K562 (cell line): ENCODE measurements at regions not wholly inside any gene's neighbourhood (a gene's known extent, or its start where the extent isn't known, plus 50 kb on each side); places are given as distances from the start of the nearest gene placed in this dataset.

Source experiments
- ATAC-seq: fragments of 200-7000 bp; cut with Tn5 transposase; 3 replicates; pipeline ENCODE4 v1.9.1; 2020; ENCODE audit warnings: moderate library complexity
- BruUV-seq: library from RNA; stranded (reverse); fragments of 400-500 nt; replicated peaks from 2 replicates; lab custom pipeline; 2021; lab: Mats Ljungman, UMichigan
- CTCF ChIA-PET: fragments of 300-600 bp; formaldehyde crosslinking; extraction: SDS; loops from one replicate; lab custom pipeline; 2021; ENCODE audit warnings: low intra/inter-chr PET ratio; lab: Yijun Ruan, JAX
- POLR2A ChIA-PET: fragments of 300-600, 350-650 bp; sonication (Branson Sonifier 250); formaldehyde crosslinking; extraction: SDS; loops from one replicate; lab custom pipeline; 2021; ENCODE audit warnings: antibody characterized with exemption, inconsistent platforms; lab: Yijun Ruan, JAX
- DNase-seq, 4 experiments: peaks; one replicate each; pipeline versions ENCODE4 v3.0.0 to v3.0.0-alpha.2; 2011 to 2018; ENCODE audit warnings: low spot score in 3 of 4, mixed read lengths in 3 of 4; ENCODE audit errors: extremely low read depth in 1 of 4
- FAIRE-seq: peaks from 2 replicates; lab custom pipeline; 2011; peaks lifted over from hg19 to GRCh38; lab: Jason Lieb, UNC
- H2AFZ ChIP-seq: 2 replicates; pipeline ENCODE4 v1.6.0; 2011; ENCODE audit warnings: low read depth, low read length, control low read depth, inconsistent platforms
- H3K27ac ChIP-seq: fragments of 200-600 bp; 3 replicates; pipeline ENCODE4 v1.8.0; 2011; ENCODE audit warnings: low read depth, mild to moderate bottlenecking, control low read depth, inconsistent platforms, low read length, moderate library complexity, mixed read lengths; ENCODE audit errors: extremely low read depth
- H3K27me3 ChIP-seq, 2 experiments: fragments of 300-600 bp in 1 of 2; 2 replicates in 1 of 2; 3 replicates in 1 of 2; pipeline versions ENCODE4 v1.6.0 to v1.8.0; 2011; ENCODE audit warnings: inconsistent platforms in 2 of 2, low read length in 2 of 2, mild to moderate bottlenecking in 1 of 2, mixed read lengths in 1 of 2, moderate library complexity in 1 of 2; ENCODE audit not compliant: control insufficient read depth in 2 of 2, insufficient read depth in 2 of 2
- H3K36me3 ChIP-seq: fragments of 300-600 bp; 3 replicates; pipeline ENCODE4 v1.8.0; 2011; ENCODE audit warnings: mild to moderate bottlenecking, low read length, inconsistent platforms; ENCODE audit not compliant: control insufficient read depth, insufficient read depth
- H3K4me1 ChIP-seq, 2 experiments: fragments of 200-600 bp in 1 of 2; replicated peaks in 1 of 2; 2 replicates in 1 of 2; 3 replicates in 1 of 2; pipeline versions ENCODE4 v1.5.1 to v1.8.0; 2011; ENCODE audit warnings: inconsistent platforms in 2 of 2, low read length in 2 of 2, mild to moderate bottlenecking in 1 of 2, mixed read lengths in 1 of 2, moderate library complexity in 1 of 2; ENCODE audit not compliant: control insufficient read depth in 2 of 2, insufficient read depth in 2 of 2
- H3K4me2 ChIP-seq: 2 replicates; pipeline ENCODE4 v1.6.1; 2011; ENCODE audit warnings: low read length, control low read depth, inconsistent platforms, mixed read lengths; ENCODE audit not compliant: insufficient read depth
- H3K4me3 ChIP-seq: fragments of 200-600 bp; sonication (generic), shearing (Covaris generic); 2 replicates; pipeline ENCODE4 v1.5.1; 2016; ENCODE audit warnings: control low read depth, inconsistent platforms
- H3K79me2 ChIP-seq: fragments of 200-600 bp; 3 replicates; pipeline ENCODE4 v1.8.0; 2011; ENCODE audit warnings: low read length, inconsistent platforms; ENCODE audit not compliant: control insufficient read depth, insufficient read depth
- H3K9ac ChIP-seq, 2 experiments: 2 replicates each; pipeline versions ENCODE4 v1.6.0 to v1.6.1; 2011; ENCODE audit warnings: low read depth in 2 of 2, low read length in 2 of 2, control low read depth in 1 of 2, inconsistent platforms in 1 of 2, mild to moderate bottlenecking in 1 of 2, mixed read lengths in 1 of 2; ENCODE audit not compliant: insufficient read depth in 1 of 2
- H3K9me1 ChIP-seq: one replicate; pipeline ENCODE4 v1.6.0; 2011; ENCODE audit warnings: inconsistent platforms, mild to moderate bottlenecking, low read length, moderate library complexity; ENCODE audit not compliant: control insufficient read depth, insufficient read depth
- H3K9me3 ChIP-seq: replicated peaks from 2 replicates; pipeline ENCODE4 v1.5.1; 2011; ENCODE audit warnings: low read depth, low read length, inconsistent platforms; ENCODE audit not compliant: control insufficient read depth, insufficient read depth
- H4K20me1 ChIP-seq: replicated peaks from 2 replicates; pipeline ENCODE4 v1.6.1; 2011; ENCODE audit warnings: low read length, inconsistent platforms, mixed read lengths; ENCODE audit not compliant: control insufficient read depth, insufficient read depth
- DPF2 ChIP-seq: fragments of 450-650 bp; IDR thresholded peaks from 2 replicates; pipeline ENCODE4 v1.6.1; 2016
- HDAC6 ChIP-seq: IDR thresholded peaks from 2 replicates; pipeline ENCODE4 v1.6.1; 2012; ENCODE audit warnings: low read depth, mild to moderate bottlenecking, control low read depth, inconsistent platforms, low read length, moderate library complexity
- PHB ChIP-seq: fragments of 250-450 bp; sonication (Bioruptor Pico); IDR thresholded peaks from 2 replicates; pipeline ENCODE4 v1.5.0; 2021
- SIX5 ChIP-seq, 2 experiments: IDR thresholded peaks; 2 replicates each; pipeline ENCODE4 v1.6.1; 2011; ENCODE audit warnings: low read length in 2 of 2, borderline replicate concordance in 1 of 2, low read depth in 1 of 2, mild to moderate bottlenecking in 1 of 2, moderate library complexity in 1 of 2; ENCODE audit not compliant: insufficient read depth in 1 of 2
- SMC3 ChIP-seq: conservative IDR thresholded peaks from 2 replicates; pipeline ENCODE4 v1.6.1; 2011; ENCODE audit warnings: low read depth, low read length, improper control_type of control experiment; ENCODE audit not compliant: insufficient read depth
- SREBF1 ChIP-seq: fragments of 150-350 bp; IDR thresholded peaks from 2 replicates; pipeline ENCODE4 v1.6.1; 2014; ENCODE audit warnings: antibody characterized with exemption, low read depth, low read length, borderline replicate concordance
- ZNF318 ChIP-seq, 2 experiments: fragments of 450-650 bp; IDR thresholded peaks; 2 replicates each; pipeline ENCODE4 v1.6.1; 2016; ENCODE audit warnings: mild to moderate bottlenecking in 2 of 2, borderline replicate concordance in 1 of 2, low read depth in 1 of 2, moderate library complexity in 1 of 2
- ZNF398 ChIP-seq: fragments of 250-450 bp; sonication (Bioruptor Pico); IDR thresholded peaks from 2 replicates; pipeline ENCODE4 v1.8.0; 2021; ENCODE audit warnings: moderate library complexity, mild to moderate bottlenecking, inconsistent platforms
- ZNF780A ChIP-seq: fragments of 250-450 bp; sonication (Bioruptor Pico); IDR thresholded peaks from 2 replicates; pipeline ENCODE4 v1.5.0; 2021; ENCODE audit warnings: mild to moderate bottlenecking
- WGBS: fragments of 100-300 bp; shearing (Covaris generic); methylation state at CpG from one replicate; pipeline ENCODE4 v1.1.6; 2016; ENCODE audit warnings: low coverage, mixed read lengths; ENCODE audit not compliant: insufficient coverage; ENCODE audit errors: missing lambda C conversion rate; 5-methylcytosine and 5-hydroxymethylcytosine counted together
- in situ Hi-C: fragments of 300-500 bp; cut with MboI; formaldehyde crosslinking; loops from 4 replicates; pipeline ENCODE4 v1.15.0; 2018; ENCODE audit warnings: inconsistent platforms, mixed read lengths
- intact Hi-C: fragments of 100-400 bp; cut with micrococcal nuclease; formaldehyde crosslinking; loops from 2 replicates; pipeline ENCODE4 v1.14.2; 2022

GRCh38 chr3:127087441-127087840, 104.5 kb downstream of the PLXNA1 start:
- Histone ChIP-seq H3K4me1 (no peaks in the 10 kb centered on the region; a peak in 1 of 5 replicates), H3K9ac (no peak overlapping the region), H3K9me1 (no peaks in the 10 kb centered on the region), H3K4me3 (no peak overlapping the region), H4K20me1 (no peaks in the 10 kb centered on the region), H3K27ac (no peak overlapping the region), H2AFZ (no peak overlapping the region), H3K4me2 (no peak overlapping the region), H3K9me3 (no peaks in the 10 kb centered on the region), H3K27me3 (peaks cover 3 to 70% of the 10 kb centered on the region in 2 experiments), H3K79me2 (no peaks in the 10 kb centered on the region), H3K36me3 (no peaks in the 10 kb centered on the region)
- in situ Hi-C loops, result no loop called here
- CTCF ChIA-PET, result interaction anchor here (0.7 kb wide), 1 partner anchor 409 kb away, joined by 3 read pairs; no protein-coding TSS in a partner anchor
- no peak for FAIRE-seq
- no peak for DNase-seq
- 5% methylated on average over 6 of the region's 9 CpGs for WGBS
- POLR2A ChIA-PET, result no interaction called here
- TF ChIP-seq SIX5 (IDR thresholded peaks at IDR 0.05; ENCODE audit: borderline replicate concordance in 1 of 2, insufficient read depth in 1 of 2, low read depth in 1 of 2, low read length in 2 of 2) (no peak), SREBF1 (no peak), ZNF780A (CRISPR knock-in tag) (no peak), ZNF398 (no peak), SMC3 (no peak), DPF2 (no peak), ZNF318 (IDR thresholded peaks at IDR 0.05; ENCODE audit: borderline replicate concordance in 1 of 2, low read depth in 1 of 2) (no peak), PHB (no peak), HDAC6 (no peak)
- intact Hi-C loops, result no loop called here
- BruUV-seq, result no TSS peak
- no peak for ATAC-seq
